ENCODE measurements at regions not wholly inside any gene's neighbourhood (a gene's known extent, or its start where the extent isn't known, plus 50 kb on each side); places are given as distances from the start of the nearest gene placed in this dataset.

DNA sequence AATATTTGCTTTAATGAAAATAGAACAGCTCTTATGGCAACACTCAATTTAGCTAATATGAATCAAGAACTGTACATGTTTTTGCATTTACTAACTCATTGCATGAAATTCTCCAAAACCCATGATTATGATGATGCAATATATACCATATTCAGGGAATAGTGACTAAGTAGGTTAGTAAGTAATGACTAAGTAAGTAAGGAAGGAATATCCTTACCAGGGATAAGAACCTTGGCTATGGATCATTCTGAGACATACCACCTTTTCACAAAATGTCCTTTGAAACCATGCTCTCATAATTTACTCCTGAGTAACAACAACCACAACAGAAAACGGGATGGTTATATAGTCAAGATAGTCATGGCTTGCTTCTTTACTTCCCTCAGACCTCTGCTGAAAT, 1513.0 kb downstream of the STIM2 start:
- DNase-seq = no peak
- H3K4me1 ChIP-seq = no peaks in the 10 kb centered on the region
- H3K4me3 ChIP-seq = no peak overlapping the region
- no peak overlapping the region for H3K27ac ChIP-seq
- H3K27me3 ChIP-seq = no peaks in the 10 kb centered on the region
- H3K9me3 ChIP-seq = no peaks in the 10 kb centered on the region
- no peak for TF ChIP-seq POLR2A (IDR thresholded peaks at IDR 0.05)
- TF ChIP-seq, protein P1, sequence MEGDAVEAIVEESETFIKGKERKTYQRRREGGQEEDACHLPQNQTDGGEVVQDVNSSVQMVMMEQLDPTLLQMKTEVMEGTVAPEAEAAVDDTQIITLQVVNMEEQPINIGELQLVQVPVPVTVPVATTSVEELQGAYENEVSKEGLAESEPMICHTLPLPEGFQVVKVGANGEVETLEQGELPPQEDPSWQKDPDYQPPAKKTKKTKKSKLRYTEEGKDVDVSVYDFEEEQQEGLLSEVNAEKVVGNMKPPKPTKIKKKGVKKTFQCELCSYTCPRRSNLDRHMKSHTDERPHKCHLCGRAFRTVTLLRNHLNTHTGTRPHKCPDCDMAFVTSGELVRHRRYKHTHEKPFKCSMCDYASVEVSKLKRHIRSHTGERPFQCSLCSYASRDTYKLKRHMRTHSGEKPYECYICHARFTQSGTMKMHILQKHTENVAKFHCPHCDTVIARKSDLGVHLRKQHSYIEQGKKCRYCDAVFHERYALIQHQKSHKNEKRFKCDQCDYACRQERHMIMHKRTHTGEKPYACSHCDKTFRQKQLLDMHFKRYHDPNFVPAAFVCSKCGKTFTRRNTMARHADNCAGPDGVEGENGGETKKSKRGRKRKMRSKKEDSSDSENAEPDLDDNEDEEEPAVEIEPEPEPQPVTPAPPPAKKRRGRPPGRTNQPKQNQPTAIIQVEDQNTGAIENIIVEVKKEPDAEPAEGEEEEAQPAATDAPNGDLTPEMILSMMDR (IDR thresholded peaks at IDR 0.05) = no peak
- H3K36me3 ChIP-seq = no peaks in the 10 kb centered on the region

DNA sequence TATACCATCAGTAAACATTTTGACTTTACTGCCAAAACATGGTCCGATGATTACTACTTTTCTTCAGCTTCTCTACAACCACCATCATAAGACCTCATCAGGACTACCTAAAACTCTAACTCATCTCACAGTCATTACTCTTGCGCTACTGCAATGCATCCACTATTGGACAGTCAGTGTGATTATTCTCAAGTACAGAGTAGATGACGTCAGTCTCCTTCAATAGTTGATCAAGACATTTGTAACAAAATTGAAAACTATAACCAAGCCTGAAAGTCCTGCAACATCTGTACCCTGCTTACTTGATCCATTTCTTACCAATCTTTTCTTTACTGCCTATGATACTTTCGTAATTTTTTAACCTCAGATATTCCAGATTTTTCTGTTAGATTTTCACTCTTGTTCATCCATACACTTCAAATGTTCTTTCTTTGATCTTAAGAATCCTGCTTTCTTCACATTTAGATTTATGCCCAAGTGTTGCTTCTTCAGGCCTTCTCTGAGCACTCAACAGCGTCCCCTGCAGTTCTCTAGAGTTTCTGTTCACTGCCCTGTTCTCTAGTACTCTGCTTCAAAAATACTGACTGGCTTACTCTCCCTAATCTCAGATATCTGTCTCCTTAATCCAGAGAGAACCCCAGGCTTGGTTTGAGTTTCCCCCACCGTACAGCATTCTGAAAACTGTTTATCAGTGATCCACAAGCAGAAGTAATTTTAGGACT, 1517.6 kb downstream of the STIM2 start:
- H3K27ac ChIP-seq = no peak overlapping the region
- H3K9me3 ChIP-seq = no peaks in the 10 kb centered on the region
- H3K4me3 ChIP-seq = no peak overlapping the region
- H3K36me3 ChIP-seq = no peaks in the 10 kb centered on the region
- no peaks in the 10 kb centered on the region for H3K27me3 ChIP-seq
- H3K4me1 ChIP-seq = no peaks in the 10 kb centered on the region
- TF ChIP-seq POLR2A (IDR thresholded peaks at IDR 0.05) = no peak
- TF ChIP-seq, protein P1 (IDR thresholded peaks at IDR 0.05) = no peak
- DNase-seq = no peak

- H3K9me3 ChIP-seq = no peaks in the 10 kb centered on the region
- H3K4me3 ChIP-seq = no peak overlapping the region
- no peaks in the 10 kb centered on the region for H3K36me3 ChIP-seq
- no peak overlapping the region for H3K27ac ChIP-seq
- DNase-seq = no peak
- no peaks in the 10 kb centered on the region for H3K27me3 ChIP-seq
- H3K4me1 ChIP-seq = no peaks in the 10 kb centered on the region
- TF ChIP-seq, protein P1 (IDR thresholded peaks at IDR 0.05) = no peak
- no peak for TF ChIP-seq POLR2A (IDR thresholded peaks at IDR 0.05)
These were observed 1525.2 kb downstream of the STIM2 start for GRCh38 chr4:28385801-28386200.

- no peak overlapping the region for H3K27ac ChIP-seq
- H3K4me1 ChIP-seq = no peaks in the 10 kb centered on the region
- no peaks in the 10 kb centered on the region for H3K36me3 ChIP-seq
- no peak for DNase-seq
- no peaks in the 10 kb centered on the region for H3K27me3 ChIP-seq
- H3K9me3 ChIP-seq = no peaks in the 10 kb centered on the region
- H3K4me3 ChIP-seq = no peak overlapping the region
- no peak for TF ChIP-seq POLR2A (IDR thresholded peaks at IDR 0.05)
- TF ChIP-seq, protein P1 (IDR thresholded peaks at IDR 0.05) = no peak
These were observed 1526.1 kb downstream of the STIM2 start for GRCh38 chr4:28386776-28387175.

- H3K27me3 ChIP-seq = no peaks in the 10 kb centered on the region
- H3K27ac ChIP-seq = no peak overlapping the region
- no peak for DNase-seq
- H3K36me3 ChIP-seq = no peaks in the 10 kb centered on the region
- no peak overlapping the region for H3K4me3 ChIP-seq
- H3K4me1 ChIP-seq = no peaks in the 10 kb centered on the region
- no peak for TF ChIP-seq POLR2A (IDR thresholded peaks at IDR 0.05)
- TF ChIP-seq, protein P1 (IDR thresholded peaks at IDR 0.05) = no peak
- no peaks in the 10 kb centered on the region for H3K9me3 ChIP-seq
These were observed 1527.8 kb downstream of the STIM2 start for GRCh38 chr4:28388471-28388870.

- Histone ChIP-seq H3K27me3 (no peaks in the 10 kb centered on the region), H3K4me3 (no peak overlapping the region), H3K36me3 (no peaks in the 10 kb centered on the region), H3K9me3 (no peaks in the 10 kb centered on the region), H3K4me1 (no peaks in the 10 kb centered on the region), H3K27ac (no peak overlapping the region)
- no peak for DNase-seq
- TF ChIP-seq, protein P1 (IDR thresholded peaks at IDR 0.05) = no peak
These were observed 1531.2 kb downstream of the STIM2 start for GRCh38 chr4:28391877-28392276.
